Trophoblast cell (in vitro differentiated cells and primary cell): ENCODE measurements at regions not wholly inside any gene's neighbourhood (a gene's known extent, or its start where the extent isn't known, plus 50 kb on each side); places are given as distances from the start of the nearest gene placed in this dataset.

ENCODE experiments used
- DNase-seq, 2 donors: peaks; one replicate each; pipeline ENCODE4 v3.0.0-alpha.2; 2016
- H2AFZ ChIP-seq: 2 replicates; pipeline ENCODE4 v1.6.1; 2013; ENCODE audit warnings: low read length, moderate library complexity, mild to moderate bottlenecking; ENCODE audit not compliant: insufficient read depth, poor library complexity
- H2AK5ac ChIP-seq: 2 replicates; pipeline ENCODE4 v1.6.1; 2013; ENCODE audit warnings: mild to moderate bottlenecking, low read length
- H2BK120ac ChIP-seq: 2 replicates; pipeline ENCODE4 v1.6.1; 2013; ENCODE audit warnings: low read length, mild to moderate bottlenecking, moderate library complexity; ENCODE audit not compliant: insufficient read depth, poor library complexity
- H2BK12ac ChIP-seq: 2 replicates; pipeline ENCODE4 v1.6.1; 2013; ENCODE audit warnings: mild to moderate bottlenecking, low read length, moderate library complexity
- H2BK5ac ChIP-seq: 2 replicates; pipeline ENCODE4 v1.6.1; 2013; ENCODE audit warnings: low read length, low read depth, moderate library complexity, mild to moderate bottlenecking; ENCODE audit not compliant: poor library complexity
- H3K14ac ChIP-seq: 2 replicates; pipeline ENCODE4 v1.6.1; 2013; ENCODE audit warnings: mild to moderate bottlenecking, low read length
- H3K18ac ChIP-seq: 2 replicates; pipeline ENCODE4 v1.6.1; 2013; ENCODE audit warnings: mild to moderate bottlenecking, low read length
- H3K23ac ChIP-seq: 2 replicates; pipeline ENCODE4 v1.6.1; 2013; ENCODE audit warnings: low read length
- H3K27ac ChIP-seq: 2 replicates; pipeline ENCODE4 v1.5.1; 2013; ENCODE audit warnings: low read depth, mild to moderate bottlenecking, inconsistent platforms, low read length, moderate library complexity
- H3K27me3 ChIP-seq: 2 replicates; pipeline ENCODE4 v1.6.1; 2013; ENCODE audit warnings: inconsistent platforms, mild to moderate bottlenecking, low read length, moderate library complexity; ENCODE audit not compliant: insufficient read depth
- H3K36me3 ChIP-seq, 2 experiments: 1 replicate in 1 of 2; 2 replicates in 1 of 2; pipeline ENCODE4 v1.6.1; 2013; ENCODE audit warnings: low read length in 2 of 2, mild to moderate bottlenecking in 2 of 2, moderate library complexity in 1 of 2; ENCODE audit not compliant: insufficient read depth in 2 of 2, control insufficient read depth in 1 of 2
- H3K4ac ChIP-seq: 2 replicates; pipeline ENCODE4 v1.6.1; 2013; ENCODE audit warnings: low read depth, mild to moderate bottlenecking, low read length, moderate library complexity
- H3K4me1 ChIP-seq, 2 experiments: 1 replicate in 1 of 2; 2 replicates in 1 of 2; pipeline ENCODE4 v1.6.1; 2013; ENCODE audit warnings: low read length in 2 of 2, mild to moderate bottlenecking in 2 of 2, moderate library complexity in 1 of 2; ENCODE audit not compliant: insufficient read depth in 2 of 2, control insufficient read depth in 1 of 2
- H3K4me2 ChIP-seq: 2 replicates; pipeline ENCODE4 v1.6.1; 2013; ENCODE audit warnings: inconsistent platforms, mild to moderate bottlenecking, low read length, moderate library complexity
- H3K4me3 ChIP-seq: 2 replicates; pipeline ENCODE4 v1.5.1; 2013; ENCODE audit warnings: mild to moderate bottlenecking, low read depth, low read length, inconsistent platforms
- H3K79me1 ChIP-seq: one replicate; pipeline ENCODE4 v1.6.1; 2013; ENCODE audit warnings: low read length
- H3K79me2 ChIP-seq: 2 replicates; pipeline ENCODE4 v1.6.1; 2013; ENCODE audit warnings: low read length, mild to moderate bottlenecking; ENCODE audit not compliant: control insufficient read depth, insufficient read depth, poor library complexity
- H3K9ac ChIP-seq: 2 replicates; pipeline ENCODE4 v1.6.1; 2013; ENCODE audit warnings: mild to moderate bottlenecking, low read length
- H3K9me3 ChIP-seq: 2 replicates; pipeline ENCODE4 v1.6.1; 2013; ENCODE audit warnings: low read depth, mild to moderate bottlenecking, control low read depth, inconsistent platforms, low read length; ENCODE audit not compliant: insufficient read depth
- H4K12ac ChIP-seq: 2 replicates; pipeline ENCODE4 v1.6.1; 2013; ENCODE audit warnings: low read depth, mild to moderate bottlenecking, low read length, moderate library complexity
- H4K8ac ChIP-seq: 2 replicates; pipeline ENCODE4 v1.6.1; 2013; ENCODE audit warnings: low read depth, mild to moderate bottlenecking, low read length, moderate library complexity
- H4K91ac ChIP-seq: one replicate; pipeline ENCODE4 v1.6.1; 2013; ENCODE audit warnings: low read depth, mild to moderate bottlenecking, low read length, moderate library complexity
- WGBS: extraction: QIAGEN DNeasy Blood & Tissue Kit; methylation state at CpG from one replicate; pipeline ENCODE4 v1.1.7; 2013; ENCODE audit warnings: missing lambda C conversion rate; ENCODE audit not compliant: insufficient read length, insufficient coverage; ENCODE audit errors: extremely low coverage; 5-methylcytosine and 5-hydroxymethylcytosine counted together

DNA sequence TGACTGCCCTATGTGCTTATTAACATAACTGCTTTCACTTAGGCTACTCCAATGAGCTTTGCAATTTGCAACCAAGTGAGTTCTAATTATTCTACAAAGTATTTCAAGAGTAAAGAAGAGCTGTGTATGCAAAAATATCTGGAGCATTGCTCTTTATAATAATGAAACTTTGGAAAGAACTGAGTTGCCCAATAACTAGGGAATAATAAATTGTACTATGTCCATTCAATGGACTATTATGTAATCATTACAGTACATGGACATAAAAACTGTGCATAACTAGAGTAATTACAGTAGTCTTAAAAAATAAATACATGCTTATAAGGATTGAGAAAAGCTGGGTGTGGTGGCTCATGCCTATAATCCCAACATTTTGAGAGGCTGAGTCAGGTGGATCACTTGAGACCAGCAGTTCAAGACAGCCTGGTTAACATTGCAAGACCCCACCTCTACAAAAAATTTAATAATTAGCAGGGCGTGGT lies 70.3 kb upstream of the JAK1 start:
- Histone ChIP-seq H4K91ac (no peak overlapping the region), H4K8ac (no peak overlapping the region), H2AK5ac (no peak overlapping the region), H3K9me3 (no peaks in the 10 kb centered on the region), H3K27ac (no peak overlapping the region), H3K27me3 (no peaks in the 10 kb centered on the region), H2BK5ac (no peak overlapping the region), H3K4me1 (no peaks in the 10 kb centered on the region), H3K18ac (no peak overlapping the region), H3K36me3 (no peaks in the 10 kb centered on the region), H3K4me3 (no peak overlapping the region), H3K4me2 (no peak overlapping the region), H4K12ac (no peak overlapping the region), H3K79me1 (no peaks in the 10 kb centered on the region), H3K9ac (no peak overlapping the region), H2BK120ac (no peak overlapping the region), H3K4ac (no peak overlapping the region), H2AFZ (no peak overlapping the region), H3K14ac (no peak overlapping the region), H3K79me2 (no peaks in the 10 kb centered on the region), H2BK12ac (no peak overlapping the region), H3K23ac (no peak overlapping the region)
- no CpG with 5 or more reads among the region's 1 CpG for WGBS
- peak; percentile 39 to 57 for DNase-seq

DNA sequence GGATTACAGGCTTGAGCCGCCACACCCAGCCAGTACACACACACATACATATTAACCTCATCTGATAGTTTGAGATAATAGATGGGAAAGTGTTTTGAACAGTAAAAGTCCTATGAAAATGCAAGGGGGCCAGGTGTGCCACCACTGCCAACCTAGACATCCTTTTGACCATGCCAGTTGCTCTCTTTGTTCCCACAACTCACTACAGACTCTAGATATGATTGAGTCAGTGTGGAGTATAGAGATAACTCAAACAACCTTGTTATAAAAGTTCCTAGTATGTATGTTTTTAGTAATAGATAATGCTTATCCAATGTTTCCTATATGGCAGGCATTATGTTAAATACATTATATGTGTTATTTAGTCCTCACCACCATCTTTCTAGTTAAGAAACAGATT lies 72.7 kb upstream of the JAK1 start:
- H2BK12ac ChIP-seq = no peak overlapping the region
- no peak overlapping the region for H3K4ac ChIP-seq
- no peak overlapping the region for H2AFZ ChIP-seq
- DNase-seq = no peak
- no peak overlapping the region for H3K18ac ChIP-seq
- no peaks in the 10 kb centered on the region for H3K4me1 ChIP-seq
- no peaks in the 10 kb centered on the region for H3K79me2 ChIP-seq
- H4K91ac ChIP-seq = no peak overlapping the region
- no peak overlapping the region for H4K12ac ChIP-seq
- H3K4me2 ChIP-seq = no peak overlapping the region
- H3K9me3 ChIP-seq = no peaks in the 10 kb centered on the region
- no peaks in the 10 kb centered on the region for H3K27me3 ChIP-seq
- no peak overlapping the region for H3K9ac ChIP-seq
- H2AK5ac ChIP-seq = no peak overlapping the region
- H3K23ac ChIP-seq = no peak overlapping the region
- no CpG with 5 or more reads among the region's 1 CpG for WGBS
- no peak overlapping the region for H4K8ac ChIP-seq
- H3K27ac ChIP-seq = no peak overlapping the region
- no peak overlapping the region for H3K4me3 ChIP-seq
- no peaks in the 10 kb centered on the region for H3K79me1 ChIP-seq
- H3K14ac ChIP-seq = no peak overlapping the region
- H2BK120ac ChIP-seq = no peak overlapping the region
- H3K36me3 ChIP-seq = no peaks in the 10 kb centered on the region
- H2BK5ac ChIP-seq = no peak overlapping the region

- H2BK120ac ChIP-seq = no peak overlapping the region
- no peak overlapping the region for H3K4me3 ChIP-seq
- no peak overlapping the region for H3K4ac ChIP-seq
- peak in 1 of 2 donors; percentile 43 for DNase-seq
- no peak overlapping the region for H3K18ac ChIP-seq
- no peaks in the 10 kb centered on the region for H3K79me1 ChIP-seq
- H3K79me2 ChIP-seq = no peaks in the 10 kb centered on the region
- WGBS = no CpG with 5 or more reads among the region's 2 CpGs
- no peak overlapping the region for H4K8ac ChIP-seq
- no peak overlapping the region for H3K23ac ChIP-seq
- H3K27me3 ChIP-seq = no peaks in the 10 kb centered on the region
- H3K36me3 ChIP-seq = no peaks in the 10 kb centered on the region
- H4K12ac ChIP-seq = no peak overlapping the region
- no peak overlapping the region for H3K9ac ChIP-seq
- H2BK5ac ChIP-seq = no peak overlapping the region
- no peaks in the 10 kb centered on the region for H3K4me1 ChIP-seq
- no peak overlapping the region for H2BK12ac ChIP-seq
- H2AFZ ChIP-seq = no peak overlapping the region
- no peak overlapping the region for H3K14ac ChIP-seq
- H3K4me2 ChIP-seq = no peak overlapping the region
- no peak overlapping the region for H3K27ac ChIP-seq
- H4K91ac ChIP-seq = no peak overlapping the region
- no peaks in the 10 kb centered on the region for H3K9me3 ChIP-seq
- no peak overlapping the region for H2AK5ac ChIP-seq
Measured at GRCh38 chr1:65039508-65039907, 73.2 kb upstream of the JAK1 start.

- H2AFZ ChIP-seq = no peak overlapping the region
- no CpG with 5 or more reads among the region's 4 CpGs for WGBS
- no peaks in the 10 kb centered on the region for H3K4me1 ChIP-seq
- no peaks in the 10 kb centered on the region for H3K79me1 ChIP-seq
- no peak overlapping the region for H3K9ac ChIP-seq
- H4K91ac ChIP-seq = no peak overlapping the region
- no peak overlapping the region for H3K14ac ChIP-seq
- H3K23ac ChIP-seq = no peak overlapping the region
- no peak overlapping the region for H2BK120ac ChIP-seq
- no peak for DNase-seq
- H3K27me3 ChIP-seq = no peaks in the 10 kb centered on the region
- H3K18ac ChIP-seq = no peak overlapping the region
- no peak overlapping the region for H4K12ac ChIP-seq
- no peaks in the 10 kb centered on the region for H3K9me3 ChIP-seq
- H3K27ac ChIP-seq = no peak overlapping the region
- H3K79me2 ChIP-seq = no peaks in the 10 kb centered on the region
- no peak overlapping the region for H3K4me2 ChIP-seq
- H4K8ac ChIP-seq = no peak overlapping the region
- H2BK5ac ChIP-seq = no peak overlapping the region
- no peak overlapping the region for H3K4me3 ChIP-seq
- H3K4ac ChIP-seq = no peak overlapping the region
- no peak overlapping the region for H2AK5ac ChIP-seq
- H2BK12ac ChIP-seq = no peak overlapping the region
- no peaks in the 10 kb centered on the region for H3K36me3 ChIP-seq
Measured at GRCh38 chr1:65042467-65042866, 76.1 kb upstream of the JAK1 start.
